KG1 (cell line): ENCODE measurements at regions not wholly inside any gene's neighbourhood (a gene's known extent, or its start where the extent isn't known, plus 50 kb on each side); places are given as distances from the start of the nearest gene placed in this dataset.
A peak's percentile ranks its signal among the peaks of the same experiment; 100 is the strongest.

Experiments
- DNase-seq: peaks from one replicate; lab custom pipeline; 2025; lab: John Stamatoyannopoulos, UW

DNA sequence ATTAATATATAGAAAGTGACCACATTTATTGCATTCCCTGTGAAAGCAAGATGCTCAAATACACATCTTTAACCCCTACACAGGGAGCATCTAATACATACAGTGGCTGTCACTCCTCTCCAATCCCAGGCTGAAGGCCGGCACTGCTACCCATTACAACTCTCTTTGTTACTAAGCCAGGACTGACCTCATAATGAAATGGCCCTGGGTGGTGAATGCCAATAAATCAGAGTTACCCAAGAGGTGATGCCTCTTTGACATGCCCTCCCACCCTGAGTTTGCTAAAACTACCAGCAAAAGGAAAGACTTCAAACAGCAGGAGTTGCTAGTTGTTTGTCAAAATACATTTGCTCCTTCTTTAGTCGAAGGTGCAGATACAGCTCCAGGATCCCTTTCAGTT lies 214.2 kb downstream of the FOXA2 start:
- no peak for DNase-seq

DNA sequence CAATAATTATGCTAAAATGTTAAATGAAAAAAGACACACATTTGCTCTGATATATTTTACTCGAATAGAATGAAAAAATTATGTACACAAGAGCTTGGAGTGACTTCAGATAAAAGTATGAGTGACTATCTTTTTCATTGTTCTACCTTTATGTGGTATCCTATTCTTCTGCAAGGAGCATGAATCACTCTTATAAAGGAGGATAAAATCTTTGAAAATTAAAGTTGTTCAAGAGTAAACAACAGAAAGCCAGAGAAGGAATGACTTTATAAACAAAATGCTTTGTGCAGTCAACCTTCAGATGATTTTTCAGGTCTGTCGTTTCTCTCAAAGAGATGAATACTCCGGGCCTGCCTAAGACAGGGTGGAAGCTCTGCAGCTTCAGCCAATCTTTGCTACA lies 215.3 kb downstream of the FOXA2 start:
- no peak for DNase-seq

GRCh38 chr20:22368235-22368634 lies 216.1 kb downstream of the FOXA2 start:
- DNase-seq, result no peak

DNA sequence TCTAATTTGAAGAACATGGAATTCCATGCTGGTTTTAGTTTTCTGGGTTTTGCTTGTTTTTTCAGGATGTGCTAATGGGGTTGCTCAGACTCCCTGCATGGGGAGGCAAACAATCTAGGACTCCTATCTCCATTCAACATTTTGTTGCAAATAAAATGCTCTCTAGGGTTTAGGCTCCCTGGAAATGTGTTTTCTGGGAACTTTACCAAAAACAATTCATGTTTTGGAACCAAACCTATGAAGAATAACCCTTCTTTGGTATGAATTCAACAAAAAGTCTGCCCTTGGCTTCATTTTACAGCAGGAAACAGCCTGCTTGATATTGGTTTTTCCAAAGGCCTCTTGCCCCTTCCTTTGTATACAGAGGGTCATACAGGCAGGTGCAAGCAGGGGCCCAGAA lies 217.7 kb downstream of the FOXA2 start:
- DNase-seq, result no peak

GRCh38 chr20:22354647-22355046 lies 229.7 kb downstream of the FOXA2 start:
- no peak for DNase-seq

DNA sequence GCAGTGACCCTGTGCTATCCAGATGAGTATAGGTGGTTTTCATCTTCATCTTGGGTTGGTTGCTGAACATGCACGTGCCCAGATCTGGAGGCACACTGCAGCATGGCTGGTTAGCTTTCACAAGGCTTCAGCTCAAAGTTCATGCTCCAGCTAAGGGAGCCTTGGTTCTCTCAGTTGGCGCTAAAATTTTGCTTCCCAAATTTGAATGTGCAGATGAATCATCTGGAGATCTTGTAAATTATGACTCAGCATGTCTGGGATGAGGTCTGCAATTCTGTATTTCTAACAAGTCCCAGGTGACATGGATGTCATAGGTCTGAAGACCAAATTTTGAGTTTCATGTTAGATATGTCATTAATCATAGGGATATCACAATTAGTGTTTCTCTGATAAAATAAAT lies 230.8 kb downstream of the FOXA2 start:
- no peak for DNase-seq

GRCh38 chr20:22352019-22352418 lies 232.4 kb downstream of the FOXA2 start:
- no peak for DNase-seq

GRCh38 chr20:22350624-22351023 lies 233.7 kb downstream of the FOXA2 start:
- DNase-seq, result no peak

DNA sequence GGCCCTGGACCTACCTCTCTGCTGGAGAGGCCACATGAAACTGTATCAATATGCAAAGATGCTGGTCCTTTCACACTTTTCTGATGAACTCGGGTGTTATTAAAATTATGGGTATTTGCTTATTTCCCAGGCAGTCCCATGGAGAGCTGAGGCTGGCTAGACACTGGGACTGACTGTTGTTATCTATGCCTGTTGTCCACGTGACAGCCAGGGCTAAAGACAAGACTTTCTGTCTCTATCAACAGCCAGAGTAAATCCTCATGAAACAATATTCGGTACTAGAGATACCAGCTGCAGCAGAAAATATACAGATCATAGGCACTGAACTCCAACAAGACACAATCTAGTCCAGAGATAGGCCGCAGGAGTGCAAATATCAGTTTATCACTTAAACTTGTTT lies 236.4 kb downstream of the FOXA2 start:
- DNase-seq, result no peak

DNA sequence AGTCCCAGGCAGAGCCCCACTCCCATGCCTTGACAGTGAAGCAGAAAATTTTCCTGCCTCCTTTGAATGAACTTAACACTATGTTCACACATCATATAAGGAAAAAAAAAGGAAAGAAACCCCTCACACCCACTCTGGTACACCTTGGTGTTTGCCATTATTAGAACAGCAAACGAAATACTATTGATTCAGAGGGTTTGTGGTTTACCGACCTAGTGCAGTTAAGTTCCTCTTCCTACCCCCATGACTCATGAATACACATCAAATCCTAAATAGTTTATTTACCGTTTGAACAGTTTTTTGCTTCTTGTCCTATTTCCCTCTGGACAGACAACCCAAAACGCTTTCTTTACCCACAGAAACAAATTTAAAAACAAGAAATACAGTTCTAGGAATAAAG lies 237.7 kb downstream of the FOXA2 start:
- peak; percentile 14 for DNase-seq

GRCh38 chr20:22343612-22344011 lies 240.8 kb downstream of the FOXA2 start:
- no peak for DNase-seq

DNA sequence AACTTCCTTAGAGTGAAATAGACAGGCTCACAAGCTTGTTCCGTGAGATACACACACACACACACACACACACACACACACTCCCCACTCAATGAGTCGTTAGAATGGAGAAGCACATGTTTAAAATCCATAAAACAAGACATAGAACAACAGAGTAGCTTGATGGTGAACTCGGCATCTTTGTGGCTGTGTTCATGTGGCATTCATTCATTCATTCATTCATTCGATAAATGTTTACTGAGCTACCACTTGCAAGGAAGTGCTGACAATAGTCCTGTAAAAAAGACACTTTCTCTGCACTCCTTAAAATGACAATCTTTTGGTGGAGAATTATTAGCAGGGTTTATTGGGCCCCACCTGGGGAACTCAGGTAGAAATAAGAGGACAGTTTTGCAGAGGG lies 242.0 kb downstream of the FOXA2 start:
- DNase-seq, result no peak

DNA sequence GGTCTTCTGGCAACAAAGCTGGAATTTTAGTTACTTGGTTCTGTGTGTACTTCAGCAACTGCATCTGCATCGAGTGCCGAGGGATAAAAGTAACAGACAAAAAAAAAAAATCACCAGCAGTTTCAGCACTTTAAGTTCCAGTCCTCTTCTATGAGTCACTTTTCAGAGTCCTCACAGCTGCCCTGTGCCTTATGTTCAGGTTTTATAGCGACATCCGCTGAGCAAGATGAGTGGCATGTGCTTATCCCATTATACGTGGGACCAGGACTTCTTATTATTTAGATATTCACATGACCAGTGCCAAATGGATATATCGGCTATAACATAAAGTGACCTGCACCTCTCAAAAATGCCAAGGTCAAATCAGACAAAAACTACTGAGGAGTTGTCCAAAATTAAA lies 242.9 kb downstream of the FOXA2 start:
- DNase-seq, result no peak

GRCh38 chr20:22339946-22340345 lies 244.4 kb downstream of the FOXA2 start:
- DNase-seq, result no peak

DNA sequence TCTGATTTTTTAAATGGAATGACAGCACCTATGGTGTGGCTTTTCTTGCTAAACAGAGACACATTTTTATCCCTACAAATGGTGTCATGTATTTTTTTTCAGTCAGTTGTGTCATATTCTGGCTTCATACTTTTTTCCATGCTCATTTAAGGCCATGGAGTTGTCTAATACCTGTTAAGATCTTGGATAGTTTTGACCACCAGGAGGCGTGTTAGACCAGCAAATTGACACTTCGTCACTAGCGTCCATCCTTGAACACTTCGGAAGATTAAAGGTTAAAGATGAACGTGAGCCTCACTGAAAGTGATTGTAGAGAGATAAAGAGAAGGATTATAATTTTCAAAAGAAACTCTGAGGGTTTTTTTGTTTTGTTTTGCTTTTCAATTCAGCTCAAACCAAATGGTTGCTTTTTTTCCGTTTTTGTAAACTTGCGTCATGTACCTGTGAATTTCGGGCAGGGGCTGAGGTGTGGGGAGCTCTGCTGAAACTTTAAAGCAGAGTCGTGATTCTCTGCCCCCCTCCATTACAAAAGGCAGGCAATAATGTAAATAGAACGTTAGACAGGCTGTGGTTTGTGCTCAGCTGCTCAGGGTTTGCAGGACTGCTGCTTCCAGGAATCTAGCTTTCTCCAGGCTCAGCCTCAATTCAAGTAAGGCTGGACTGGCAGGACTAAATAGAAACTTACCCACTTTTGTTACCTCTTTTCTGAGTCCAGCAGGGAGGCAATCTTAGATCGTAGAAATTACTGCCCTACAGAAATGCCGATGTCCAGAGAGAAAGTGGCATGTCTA lies 245.1 kb downstream of the FOXA2 start:
- peak; percentile 78 for DNase-seq

GRCh38 chr20:22338140-22338708 lies 246.1 kb downstream of the FOXA2 start:
- DNase-seq, result no peak

DNA sequence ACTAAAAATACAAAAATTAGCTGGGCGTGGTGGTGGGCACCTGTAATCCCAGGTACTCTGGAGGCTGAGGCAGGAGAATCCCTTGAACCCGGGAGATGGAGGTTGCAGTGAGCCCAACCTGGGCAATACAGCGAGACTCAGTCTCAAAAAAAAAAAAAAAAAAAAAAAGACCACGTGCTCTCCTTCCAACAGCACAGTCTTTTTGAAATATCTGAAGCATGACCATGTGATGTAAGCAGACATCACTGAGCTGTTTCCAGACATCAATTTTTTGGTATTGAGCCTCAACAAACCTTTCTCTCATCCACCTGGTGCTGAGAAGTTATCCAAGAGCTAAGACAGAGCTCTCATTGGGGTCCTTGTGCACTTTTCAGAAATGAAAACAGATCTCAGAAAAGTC lies 249.2 kb downstream of the FOXA2 start:
- DNase-seq, result no peak

GRCh38 chr20:22333885-22334545 lies 250.4 kb downstream of the FOXA2 start:
- peak; percentile 56 for DNase-seq

DNA sequence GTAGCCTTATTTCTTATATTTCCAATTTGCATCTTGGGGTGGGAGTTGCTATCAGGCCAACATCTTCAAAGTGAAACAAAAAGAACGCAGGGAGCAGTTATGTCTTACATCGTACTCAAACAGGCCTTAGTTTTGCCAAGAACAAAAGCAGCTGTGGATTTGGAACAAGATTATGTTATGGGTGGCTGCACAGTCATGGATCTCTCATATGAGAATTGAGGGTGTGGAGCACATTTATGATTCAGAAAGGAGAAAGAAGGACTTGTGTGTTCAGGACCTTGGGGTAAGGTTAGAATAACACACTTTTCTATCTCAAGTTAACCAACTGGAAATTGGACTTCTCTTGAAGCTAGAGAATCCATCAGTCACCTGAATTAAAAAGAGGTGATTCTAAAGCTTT lies 259.9 kb downstream of the FOXA2 start:
- no peak for DNase-seq

GRCh38 chr20:22322513-22322912 lies 261.9 kb downstream of the FOXA2 start:
- DNase-seq, result no peak

DNA sequence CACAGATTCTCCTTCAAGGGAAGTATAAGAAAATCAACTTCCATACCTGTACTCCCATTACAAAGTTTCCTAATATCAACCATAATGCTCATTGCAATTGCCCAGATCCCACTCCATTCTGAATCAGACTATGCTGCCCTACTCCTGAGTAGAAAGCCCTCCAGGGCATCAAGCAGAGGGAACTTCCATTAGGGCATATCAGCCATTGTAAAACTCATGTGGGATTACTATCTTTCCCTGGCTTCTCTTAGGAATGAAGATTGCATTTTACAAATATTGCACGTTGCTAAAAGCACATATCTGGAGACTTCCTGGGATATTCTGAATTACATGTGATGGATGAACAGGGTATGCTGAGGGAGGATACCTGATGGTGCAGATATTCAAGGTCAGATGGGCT lies 263.2 kb downstream of the FOXA2 start:
- no peak for DNase-seq

GRCh38 chr20:22320245-22320915 lies 264.0 kb downstream of the FOXA2 start:
- no peak for DNase-seq

GRCh38 chr20:22315771-22316170 lies 268.6 kb downstream of the FOXA2 start:
- DNase-seq, result no peak
